IPS DF 6.9 (cell line): ENCODE measurements at regions not wholly inside any gene's neighbourhood (a gene's known extent, or its start where the extent isn't known, plus 50 kb on each side); places are given as distances from the start of the nearest gene placed in this dataset.

Experiments used
- DNase-seq: peaks from one replicate; pipeline ENCODE4 v3.0.0-alpha.2; 2013; ENCODE audit warnings: low read depth, low spot score
- H3K27ac ChIP-seq: one replicate; pipeline ENCODE4 v1.5.1; 2013; ENCODE audit warnings: low read length, control low read depth
- H3K27me3 ChIP-seq: 2 replicates; pipeline ENCODE4 v1.6.1; 2013; ENCODE audit warnings: mild to moderate bottlenecking, low read length; ENCODE audit not compliant: control insufficient read depth, insufficient read depth
- H3K36me3 ChIP-seq: 2 replicates; pipeline ENCODE4 v1.6.1; 2013; ENCODE audit warnings: low read length; ENCODE audit not compliant: control insufficient read depth, insufficient read depth
- H3K4me1 ChIP-seq: 2 replicates; pipeline ENCODE4 v1.6.1; 2013; ENCODE audit warnings: low read length; ENCODE audit not compliant: control insufficient read depth, insufficient read depth
- H3K4me3 ChIP-seq: 2 replicates; pipeline ENCODE4 v1.5.1; 2013; ENCODE audit warnings: mild to moderate bottlenecking, low read length
- H3K9me3 ChIP-seq: 2 replicates; pipeline ENCODE4 v1.6.1; 2013; ENCODE audit warnings: low read length, inconsistent platforms; ENCODE audit not compliant: control insufficient read depth, insufficient read depth
- WGBS: extraction: QIAGEN DNeasy Blood & Tissue Kit; methylation state at CpG from one replicate; pipeline ENCODE4 v1.1.7; 2013; ENCODE audit warnings: mixed read lengths, missing lambda C conversion rate; ENCODE audit not compliant: insufficient read length, insufficient coverage; 5-methylcytosine and 5-hydroxymethylcytosine counted together

GRCh38 chrX:40258909-40259308, 161.2 kb upstream of the BCOR start:
- no peaks in the 10 kb centered on the region for H3K36me3 ChIP-seq
- no peaks in the 10 kb centered on the region for H3K27me3 ChIP-seq
- DNase-seq, result no peak
- WGBS, result no CpG with 5 or more reads among the region's 6 CpGs
- no peak overlapping the region for H3K4me3 ChIP-seq
- 0 out of 2 replicates have a peak, but pooled peaks cover 1% of the 10 kb centered on the region for H3K4me1 ChIP-seq
- H3K27ac ChIP-seq, result no peak overlapping the region
- no peaks in the 10 kb centered on the region for H3K9me3 ChIP-seq

DNA sequence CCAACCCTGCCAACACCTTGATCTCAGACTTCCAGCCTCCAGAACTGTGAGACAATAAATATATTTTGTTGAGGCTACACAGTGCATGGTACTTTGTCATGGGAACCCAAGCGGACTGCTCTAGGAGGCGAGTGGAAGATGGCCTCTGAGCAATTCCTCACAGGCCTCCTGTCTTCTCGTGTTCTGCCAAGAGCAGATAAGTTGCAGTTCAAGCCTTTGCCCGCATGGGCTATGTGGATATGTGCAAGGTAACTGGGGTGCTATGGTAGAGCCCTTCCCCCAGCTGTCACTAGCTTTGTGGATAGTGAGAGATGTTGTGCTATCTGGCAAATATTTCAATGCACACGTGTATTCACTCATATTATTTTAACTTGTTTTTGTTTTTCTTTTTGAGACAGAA, 156.0 kb upstream of the BCOR start:
- H3K4me1 ChIP-seq, result no peaks in the 10 kb centered on the region
- H3K27me3 ChIP-seq, result no peaks in the 10 kb centered on the region
- DNase-seq, result no peak
- H3K4me3 ChIP-seq, result no peak overlapping the region
- no peaks in the 10 kb centered on the region for H3K36me3 ChIP-seq
- H3K9me3 ChIP-seq, result no peaks in the 10 kb centered on the region
- no CpG with 5 or more reads among the region's 5 CpGs for WGBS
- H3K27ac ChIP-seq, result no peak overlapping the region

DNA sequence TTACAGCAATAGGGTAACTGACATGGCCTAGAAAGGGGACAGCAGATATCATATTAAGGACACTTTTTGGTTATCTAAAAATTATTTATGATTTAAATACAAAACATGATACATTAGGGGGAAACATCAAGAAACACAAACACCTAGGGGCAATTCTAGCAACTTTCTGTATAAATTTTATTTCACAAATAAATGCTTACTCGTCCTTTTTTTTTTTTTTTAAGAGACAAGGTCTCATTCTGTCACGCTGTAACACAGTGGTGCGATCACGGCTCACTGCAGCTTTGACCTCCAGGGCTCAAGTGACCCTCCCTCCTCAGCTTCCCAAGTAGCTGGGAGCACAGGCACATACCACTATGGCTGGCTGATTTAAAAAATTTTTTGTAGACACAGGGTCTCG, 151.8 kb upstream of the BCOR start:
- Histone ChIP-seq H3K36me3 (no peaks in the 10 kb centered on the region), H3K27ac (no peak overlapping the region), H3K27me3 (no peaks in the 10 kb centered on the region), H3K9me3 (no peaks in the 10 kb centered on the region), H3K4me1 (no peaks in the 10 kb centered on the region), H3K4me3 (no peak overlapping the region)
- WGBS, result no CpG with 5 or more reads among the region's 5 CpGs
- DNase-seq, result no peak

GRCh38 chrX:40248822-40249221, 151.1 kb upstream of the BCOR start:
- H3K36me3 ChIP-seq, result no peaks in the 10 kb centered on the region
- no peak overlapping the region for H3K27ac ChIP-seq
- WGBS, result no CpG with 5 or more reads among the region's 9 CpGs
- H3K27me3 ChIP-seq, result no peaks in the 10 kb centered on the region
- DNase-seq, result no peak
- H3K4me1 ChIP-seq, result no peaks in the 10 kb centered on the region
- no peaks in the 10 kb centered on the region for H3K9me3 ChIP-seq
- no peak overlapping the region for H3K4me3 ChIP-seq

- Histone ChIP-seq H3K27ac (no peak overlapping the region), H3K9me3 (no peaks in the 10 kb centered on the region), H3K27me3 (no peaks in the 10 kb centered on the region), H3K4me1 (no peaks in the 10 kb centered on the region), H3K4me3 (no peak overlapping the region), H3K36me3 (no peaks in the 10 kb centered on the region)
- DNase-seq, result no peak
- no CpG with 5 or more reads among the region's 13 CpGs for WGBS
Measured at GRCh38 chrX:40247848-40248622, 150.3 kb upstream of the BCOR start.

DNA sequence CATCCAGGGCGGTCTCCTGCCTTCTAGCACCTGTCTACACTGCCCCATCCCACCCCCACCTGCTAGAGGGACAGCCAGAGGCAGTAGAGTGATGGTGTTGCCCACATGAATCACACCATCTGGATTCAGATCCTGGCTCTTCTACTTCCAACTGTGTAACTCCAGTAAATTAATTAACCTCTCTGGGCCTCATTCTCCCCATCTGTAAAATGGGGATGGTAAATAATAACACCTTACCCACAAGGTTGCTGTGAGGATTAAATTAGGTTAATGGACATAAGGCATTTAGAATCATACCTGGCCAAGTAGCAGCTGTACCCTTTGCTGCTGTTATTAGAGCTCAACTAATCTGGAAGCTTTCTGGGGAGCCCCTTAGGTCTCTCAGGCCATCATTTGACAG, 149.6 kb upstream of the BCOR start:
- no CpG with 5 or more reads among the region's 1 CpG for WGBS
- Histone ChIP-seq H3K27ac (no peak overlapping the region), H3K9me3 (no peaks in the 10 kb centered on the region), H3K4me1 (no peaks in the 10 kb centered on the region), H3K27me3 (no peaks in the 10 kb centered on the region), H3K36me3 (no peaks in the 10 kb centered on the region), H3K4me3 (no peak overlapping the region)
- no peak for DNase-seq

DNA sequence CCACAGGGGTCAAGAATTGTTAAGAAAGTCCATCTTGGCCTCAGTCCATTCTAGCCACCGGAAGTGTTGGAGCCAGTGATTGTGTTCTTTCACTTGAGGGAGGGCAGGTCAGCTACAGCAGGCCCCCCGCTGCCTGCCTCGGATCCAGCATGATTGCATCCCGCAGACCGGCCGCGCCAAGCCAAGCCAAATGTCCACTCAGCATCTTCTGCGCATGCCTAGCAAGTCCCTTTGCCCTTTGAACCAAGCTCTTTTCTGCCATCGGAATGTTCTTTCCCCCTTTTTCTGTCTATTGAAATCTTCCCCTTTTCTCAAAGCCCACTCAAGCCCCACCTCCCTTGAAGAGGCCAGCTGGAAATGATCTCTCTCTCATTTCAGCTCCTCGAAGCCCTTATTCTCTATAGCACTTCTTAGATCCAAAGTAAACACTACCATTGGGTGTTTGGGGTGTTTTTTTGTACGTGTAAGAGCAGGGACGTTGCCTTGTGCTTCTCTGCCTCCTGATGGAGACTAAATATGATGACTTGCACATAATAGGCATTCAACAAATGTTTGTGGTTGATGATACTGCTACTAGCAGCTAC, 147.8 kb upstream of the BCOR start:
- no peak for DNase-seq

GRCh38 chrX:40244980-40245379, 147.2 kb upstream of the BCOR start:
- WGBS, result no CpG with 5 or more reads among the region's 11 CpGs

More for the DNA sequence above, 147.8 kb upstream of the BCOR start:
- Histone ChIP-seq H3K9me3 (no peaks in the 10 kb centered on the region), H3K36me3 (no peaks in the 10 kb centered on the region), H3K4me1 (no peaks in the 10 kb centered on the region), H3K27ac (no peak overlapping the region), H3K27me3 (no peaks in the 10 kb centered on the region), H3K4me3 (no peak overlapping the region)
- WGBS, result no CpG with 5 or more reads among the region's 12 CpGs

GRCh38 chrX:40243755-40244515, 146.2 kb upstream of the BCOR start:
- H3K36me3 ChIP-seq, result no peaks in the 10 kb centered on the region
- no peak overlapping the region for H3K4me3 ChIP-seq
- DNase-seq, result no peak
- no peaks in the 10 kb centered on the region for H3K27me3 ChIP-seq
- no CpG with 5 or more reads among the region's 15 CpGs for WGBS
- H3K27ac ChIP-seq, result no peak overlapping the region
- no peaks in the 10 kb centered on the region for H3K9me3 ChIP-seq
- no peaks in the 10 kb centered on the region for H3K4me1 ChIP-seq

More at GRCh38 chrX:40244980-40245379, 147.2 kb upstream of the BCOR start:
- Histone ChIP-seq H3K36me3 (no peaks in the 10 kb centered on the region), H3K4me1 (no peaks in the 10 kb centered on the region), H3K4me3 (no peak overlapping the region), H3K9me3 (no peaks in the 10 kb centered on the region), H3K27me3 (no peaks in the 10 kb centered on the region), H3K27ac (no peak overlapping the region)
- DNase-seq, result no peak

- DNase-seq, result no peak
- H3K9me3 ChIP-seq, result no peaks in the 10 kb centered on the region
- H3K27me3 ChIP-seq, result no peaks in the 10 kb centered on the region
- no peaks in the 10 kb centered on the region for H3K4me1 ChIP-seq
- H3K4me3 ChIP-seq, result no peak overlapping the region
- H3K36me3 ChIP-seq, result no peaks in the 10 kb centered on the region
- no peak overlapping the region for H3K27ac ChIP-seq
Measured at GRCh38 chrX:40240844-40241243, 143.1 kb upstream of the BCOR start.
